CD4-positive, CD25-positive, alpha-beta regulatory T cell (primary cell): ENCODE measurements at regions not wholly inside any gene's neighbourhood (a gene's known extent, or its start where the extent isn't known, plus 50 kb on each side); places are given as distances from the start of the nearest gene placed in this dataset.

Experiments used
- ATAC-seq, 2 donors: fragments of 150-1000 bp; cut with Tn5 transposase; one replicate each; pipeline ENCODE4 v1.10.0; 2021; ENCODE audit warnings: low read depth in 2 of 2, moderate number of reproducible peaks in 2 of 2, moderate library complexity in 1 of 2
- DNase-seq, 3 donors: peaks; one replicate each; pipeline versions ENCODE4 v3.0.0 to v3.0.0-alpha.2; 2012 to 2022; ENCODE audit warnings: mixed read lengths in 1 of 3
- H3K27ac ChIP-seq: one replicate; pipeline ENCODE4 v1.7.0; 2013; ENCODE audit warnings: mild to moderate bottlenecking, low read length; ENCODE audit not compliant: insufficient read depth, poor library complexity, severe bottlenecking
- H3K27me3 ChIP-seq: one replicate; pipeline ENCODE4 v1.7.0; 2013; ENCODE audit warnings: low read length; ENCODE audit not compliant: control insufficient read depth, insufficient read depth
- H3K36me3 ChIP-seq: one replicate; pipeline ENCODE4 v1.7.0; 2013; ENCODE audit warnings: mild to moderate bottlenecking, low read length, moderate library complexity; ENCODE audit not compliant: control insufficient read depth, insufficient read depth
- H3K4me1 ChIP-seq: 2 replicates; pipeline ENCODE4 v1.7.0; 2013; ENCODE audit warnings: mild to moderate bottlenecking, low read length; ENCODE audit not compliant: insufficient read depth, control insufficient read depth, poor library complexity, severe bottlenecking
- H3K4me3 ChIP-seq: one replicate; pipeline ENCODE4 v1.7.0; 2013; ENCODE audit warnings: low read depth, mild to moderate bottlenecking, low read length, moderate library complexity
- H3K9me3 ChIP-seq, 2 experiments: 1 replicate in 1 of 2; 2 replicates in 1 of 2; pipeline ENCODE4 v1.7.0; 2013; ENCODE audit warnings: low read length in 2 of 2, mild to moderate bottlenecking in 1 of 2, moderate library complexity in 1 of 2; ENCODE audit not compliant: control insufficient read depth in 2 of 2
- H3K27ac Mint-ChIP-seq, 3 donors: one replicate each; pipeline ENCODE4 v1.8.0; 2020 to 2022; ENCODE audit warnings: mild to moderate bottlenecking in 3 of 3, mixed read lengths in 3 of 3, moderate library complexity in 2 of 3
- H3K27me3 Mint-ChIP-seq: one replicate; pipeline ENCODE4 v1.8.0; 2022; ENCODE audit warnings: mild to moderate bottlenecking, mixed read lengths
- H3K36me3 Mint-ChIP-seq: one replicate; pipeline ENCODE4 v1.8.0; 2020; ENCODE audit warnings: mixed read lengths
- H3K4me1 Mint-ChIP-seq, 4 donors: one replicate each; pipeline ENCODE4 v1.8.0; 2020 to 2022; ENCODE audit warnings: mixed read lengths in 4 of 4, mild to moderate bottlenecking in 1 of 4
- H3K4me3 Mint-ChIP-seq, 4 donors: one replicate each; pipeline ENCODE4 v1.8.0; 2020 to 2022; ENCODE audit warnings: mild to moderate bottlenecking in 4 of 4, mixed read lengths in 4 of 4, moderate library complexity in 3 of 4
- H3K9me3 Mint-ChIP-seq, 7 donors: one replicate each; pipeline ENCODE4 v1.8.0; 2020 to 2022; ENCODE audit warnings: mixed read lengths in 7 of 7, mild to moderate bottlenecking in 3 of 7, moderate library complexity in 2 of 7

DNA sequence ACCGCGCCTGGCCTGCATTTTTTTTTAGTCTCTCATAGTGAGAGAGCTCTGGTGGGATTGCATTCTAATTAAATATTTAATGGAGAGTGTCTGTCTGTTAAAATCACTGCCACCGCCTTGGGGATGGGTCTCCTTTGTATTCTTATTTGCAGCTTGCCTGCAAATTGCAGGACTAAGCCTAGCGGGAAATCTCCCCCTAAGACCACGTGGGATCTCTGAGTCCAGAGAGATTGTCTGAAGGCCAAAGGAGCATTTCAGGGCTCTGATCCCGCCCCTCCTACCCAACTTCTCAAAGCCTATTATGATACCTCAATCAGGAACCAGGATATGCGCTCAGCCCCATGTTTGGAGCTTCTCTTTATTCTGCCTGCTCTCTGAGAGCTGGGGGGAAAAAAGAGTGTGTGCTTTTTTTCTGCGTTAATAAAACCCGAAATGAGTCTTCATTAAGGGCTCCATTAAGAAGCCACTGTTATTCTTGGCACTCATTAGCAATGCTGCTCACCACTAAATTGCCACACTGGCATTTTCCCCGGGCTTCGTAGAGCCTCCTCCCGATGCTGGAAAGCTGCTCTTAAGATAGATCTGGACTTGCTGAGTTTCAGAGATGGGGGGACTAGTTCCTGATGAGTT is 92.9 kb upstream of the THY1 start:
- H3K27me3 Mint-ChIP-seq: no peaks in the 10 kb centered on the region
- Histone ChIP-seq H3K4me1 (no peaks in the 10 kb centered on the region), H3K4me3 (no peak overlapping the region), H3K36me3 (no peaks in the 10 kb centered on the region), H3K27me3 (no peaks in the 10 kb centered on the region), H3K9me3 (no peaks in the 10 kb centered on the region), H3K27ac (no peak overlapping the region)
- no peak overlapping the region for H3K4me3 Mint-ChIP-seq
- no peaks in the 10 kb centered on the region for H3K36me3 Mint-ChIP-seq
- no peaks in the 10 kb centered on the region for H3K4me1 Mint-ChIP-seq
- no peaks in the 10 kb centered on the region for H3K9me3 Mint-ChIP-seq
- no peak for ATAC-seq
- peak overlapping the region in 1 of 3 donors; percentile 56 for H3K27ac Mint-ChIP-seq
- no peak for DNase-seq

DNA sequence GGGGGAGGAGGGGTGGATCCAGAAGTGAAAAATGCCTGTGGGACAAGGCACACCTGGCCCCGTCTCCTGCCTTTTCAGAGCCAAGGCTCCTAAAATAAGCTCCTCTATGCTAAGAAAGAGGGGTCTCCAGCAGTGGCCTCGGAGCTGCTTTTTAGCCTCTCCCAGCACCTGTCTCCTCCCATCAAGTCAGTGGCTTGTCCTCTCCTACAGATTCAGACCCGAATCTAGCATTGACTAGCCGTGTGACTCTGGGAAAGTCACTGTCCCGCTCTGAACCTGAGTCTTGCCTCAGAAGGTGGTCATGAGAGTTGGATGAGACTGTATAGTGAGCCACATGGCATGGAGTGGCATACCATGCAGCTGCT is 90.8 kb upstream of the THY1 start:
- Histone ChIP-seq H3K36me3 (no peaks in the 10 kb centered on the region), H3K27me3 (no peaks in the 10 kb centered on the region), H3K9me3 (no peaks in the 10 kb centered on the region), H3K4me3 (no peak overlapping the region), H3K27ac (no peak overlapping the region), H3K4me1 (no peaks in the 10 kb centered on the region)
- ATAC-seq (no peak), DNase-seq (no peak)
- Mint-ChIP-seq H3K27me3 (no peaks in the 10 kb centered on the region), H3K9me3 (peaks cover 0 to 2% (median 0%) of the 10 kb centered on the region in 7 donors), H3K4me1 (no peaks in the 10 kb centered on the region), H3K36me3 (no peaks in the 10 kb centered on the region), H3K27ac (no peak overlapping the region), H3K4me3 (no peak overlapping the region)

DNA sequence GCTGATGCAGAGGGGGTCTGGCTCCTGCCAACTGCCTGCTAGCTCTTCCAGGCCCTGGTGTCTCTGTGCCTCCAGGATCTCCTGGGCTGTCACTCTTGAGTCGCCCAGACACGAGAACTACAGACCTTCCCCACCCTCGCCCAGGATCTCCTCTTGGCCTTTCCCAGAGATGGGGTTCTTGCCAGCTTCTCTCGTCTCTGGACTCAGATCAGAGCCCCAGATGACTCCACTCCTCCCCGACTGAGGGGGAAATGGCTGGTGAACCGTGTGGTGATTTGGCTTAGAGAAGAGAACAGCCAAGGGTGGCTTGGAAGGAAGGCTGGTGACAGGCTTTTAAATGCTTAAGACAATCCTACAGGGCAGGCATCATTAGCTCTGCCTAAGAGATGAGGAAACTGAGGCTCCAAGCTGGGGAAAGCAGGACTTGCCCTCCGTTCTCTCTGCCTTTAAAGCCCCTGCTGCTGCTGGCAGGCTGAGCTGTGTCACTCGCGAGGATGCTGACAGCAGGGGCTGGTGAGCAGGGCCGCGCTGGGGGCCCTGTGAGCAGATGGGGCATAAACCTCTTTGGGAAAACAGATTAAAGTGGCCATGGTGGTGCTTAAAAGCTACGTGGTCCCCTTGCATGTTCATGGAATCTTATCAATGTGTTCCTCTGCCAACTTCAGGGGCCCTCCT is 90.3 kb upstream of the THY1 start:
- H3K9me3 ChIP-seq: no peaks in the 10 kb centered on the region
- Mint-ChIP-seq H3K4me3 (no peak overlapping the region), H3K9me3 (peaks cover 0 to 2% (median 0%) of the 10 kb centered on the region in 7 donors), H3K36me3 (no peaks in the 10 kb centered on the region), H3K4me1 (no peaks in the 10 kb centered on the region), H3K27ac (no peak overlapping the region), H3K27me3 (no peaks in the 10 kb centered on the region)
- DNase-seq: no peak
- no peak overlapping the region for H3K27ac ChIP-seq
- no peak for ATAC-seq
- H3K27me3 ChIP-seq: no peaks in the 10 kb centered on the region
- H3K4me1 ChIP-seq: no peaks in the 10 kb centered on the region
- H3K36me3 ChIP-seq: no peaks in the 10 kb centered on the region
- no peak overlapping the region for H3K4me3 ChIP-seq

DNA sequence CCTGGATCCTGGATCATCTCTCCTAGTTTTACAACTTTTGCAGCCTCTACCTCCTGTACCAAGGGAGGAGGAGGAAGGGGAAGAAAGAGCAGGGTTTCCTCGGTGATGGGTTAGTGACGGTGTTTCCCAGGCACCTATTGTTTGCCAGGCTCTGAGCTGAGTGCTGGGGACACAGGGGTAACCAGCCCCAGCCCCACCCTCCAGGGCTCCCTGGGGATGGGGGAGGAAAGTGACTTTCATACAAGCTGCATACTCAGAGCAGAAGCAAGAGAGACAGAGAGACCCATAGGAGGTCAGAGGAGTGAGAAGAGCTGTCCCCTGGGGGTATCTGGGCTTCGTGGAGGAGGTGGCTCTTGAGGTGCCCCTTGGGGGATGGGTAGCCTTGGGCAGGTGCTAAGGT is 89.4 kb upstream of the THY1 start:
- Histone ChIP-seq H3K27ac (no peak overlapping the region), H3K4me3 (no peak overlapping the region), H3K9me3 (no peaks in the 10 kb centered on the region), H3K36me3 (no peaks in the 10 kb centered on the region), H3K4me1 (no peaks in the 10 kb centered on the region), H3K27me3 (no peaks in the 10 kb centered on the region)
- Mint-ChIP-seq H3K36me3 (no peaks in the 10 kb centered on the region), H3K27me3 (no peaks in the 10 kb centered on the region), H3K4me1 (no peaks in the 10 kb centered on the region), H3K27ac (no peak overlapping the region), H3K9me3 (peaks cover 0 to 2% (median 0%) of the 10 kb centered on the region in 7 donors), H3K4me3 (no peak overlapping the region)
- no peak for ATAC-seq
- DNase-seq: no peak

DNA sequence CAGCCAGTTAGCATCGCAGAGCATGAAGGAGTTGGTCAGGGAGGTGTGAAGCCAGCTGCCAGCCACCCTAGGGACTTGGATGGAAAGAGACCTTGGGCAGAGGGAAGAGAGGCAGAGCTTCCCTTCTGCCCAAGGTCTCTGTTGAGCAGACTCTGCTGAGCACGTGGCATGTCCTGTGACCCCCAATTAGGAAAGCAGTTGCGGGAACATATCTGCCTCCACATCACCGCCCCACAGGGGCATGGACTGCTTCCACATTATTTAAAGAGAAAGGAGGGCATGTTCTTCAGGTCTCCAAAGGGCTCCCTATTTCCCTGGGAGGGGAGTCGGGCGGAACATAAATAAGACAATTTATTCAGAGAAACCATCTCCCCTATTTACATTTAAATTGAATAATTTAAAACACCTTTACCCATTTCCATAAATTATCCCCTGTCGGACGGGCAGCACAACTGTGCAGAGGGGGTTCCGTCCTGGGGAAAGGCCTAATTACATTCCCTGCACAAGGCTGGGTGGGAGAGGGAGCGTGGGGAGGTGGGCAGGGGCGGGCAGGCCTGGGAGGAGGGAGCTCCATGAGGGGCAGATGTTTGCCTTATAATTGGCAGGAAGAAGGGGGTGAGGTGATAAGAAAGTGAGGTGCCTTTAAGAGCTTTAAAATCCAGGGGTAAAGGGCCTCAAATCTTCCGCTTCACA is 88.8 kb upstream of the THY1 start:
- no peak for ATAC-seq
- Histone ChIP-seq H3K4me3 (no peak overlapping the region), H3K27ac (no peak overlapping the region), H3K4me1 (no peaks in the 10 kb centered on the region), H3K27me3 (no peaks in the 10 kb centered on the region), H3K9me3 (no peaks in the 10 kb centered on the region), H3K36me3 (no peaks in the 10 kb centered on the region)
- no peak overlapping the region for H3K27ac Mint-ChIP-seq
- H3K4me1 Mint-ChIP-seq: no peaks in the 10 kb centered on the region
- DNase-seq: no peak
- no peak overlapping the region for H3K4me3 Mint-ChIP-seq
- no peaks in the 10 kb centered on the region for H3K27me3 Mint-ChIP-seq
- H3K9me3 Mint-ChIP-seq: peaks cover 0 to 2% (median 0%) of the 10 kb centered on the region in 7 donors
- H3K36me3 Mint-ChIP-seq: no peaks in the 10 kb centered on the region

DNA sequence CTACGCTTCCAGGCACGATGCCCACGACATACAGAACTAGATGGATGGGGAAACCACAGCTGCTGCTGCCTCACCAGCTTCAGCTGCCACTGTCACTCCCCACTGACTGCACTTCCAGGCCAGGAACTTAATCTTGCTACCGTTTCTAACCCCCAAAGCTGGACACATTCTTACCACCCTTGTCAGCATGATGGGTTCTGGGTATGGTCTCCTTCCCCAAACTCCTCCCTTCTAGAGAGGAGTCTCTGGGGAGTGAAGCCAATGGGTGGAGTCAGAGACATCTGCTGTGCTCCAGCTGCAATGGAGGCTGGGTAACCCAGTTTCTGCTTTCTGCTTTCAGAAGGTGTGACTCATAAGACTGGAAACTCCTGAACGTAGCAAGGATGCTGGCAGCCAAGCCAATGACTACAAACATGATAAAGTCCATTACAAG is 87.0 kb upstream of the THY1 start:
- DNase-seq: peak in 1 of 3 donors; percentile 8
- H3K27me3 ChIP-seq: no peaks in the 10 kb centered on the region
- peak; percentile 41 to 45 for ATAC-seq
- no peaks in the 10 kb centered on the region for H3K36me3 ChIP-seq
- H3K4me1 ChIP-seq: no peaks in the 10 kb centered on the region
- H3K4me1 Mint-ChIP-seq: no peaks in the 10 kb centered on the region
- no peak overlapping the region for H3K27ac Mint-ChIP-seq
- H3K27me3 Mint-ChIP-seq: no peaks in the 10 kb centered on the region
- H3K4me3 ChIP-seq: no peak overlapping the region
- peaks cover 0 to 2% (median 0%) of the 10 kb centered on the region in 7 donors for H3K9me3 Mint-ChIP-seq
- no peaks in the 10 kb centered on the region for H3K36me3 Mint-ChIP-seq
- H3K9me3 ChIP-seq: no peaks in the 10 kb centered on the region
- H3K4me3 Mint-ChIP-seq: no peak overlapping the region
- H3K27ac ChIP-seq: no peak overlapping the region

DNA sequence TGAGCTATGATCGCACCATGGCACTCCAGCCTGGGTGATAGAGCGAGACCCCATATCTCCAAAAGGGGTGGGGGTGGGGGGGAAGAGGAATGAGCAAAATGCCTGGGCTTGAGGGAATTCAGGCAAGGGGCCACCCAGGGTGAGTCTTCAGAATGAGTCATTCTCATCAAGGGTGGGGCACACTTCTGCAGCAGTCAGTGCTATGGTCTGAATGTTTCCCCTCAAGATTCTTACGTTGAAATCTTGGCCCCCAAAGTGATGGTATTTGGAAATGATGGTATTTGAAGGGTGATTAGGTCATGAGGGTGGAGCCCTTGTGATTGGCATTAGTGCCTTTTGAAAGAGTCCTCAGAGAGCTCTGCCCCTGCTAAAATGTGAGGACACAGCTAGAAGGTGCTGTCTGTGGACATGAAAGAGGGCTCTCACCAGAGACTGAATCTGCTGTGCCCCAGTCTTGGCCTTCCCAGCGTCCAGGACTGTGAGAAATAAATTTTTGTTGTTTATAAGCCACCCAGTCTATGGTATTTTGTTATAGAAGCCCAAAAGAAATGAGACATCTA is 86.4 kb upstream of the THY1 start:
- Mint-ChIP-seq H3K9me3 (peaks cover 0 to 2% (median 0%) of the 10 kb centered on the region in 7 donors), H3K27me3 (no peaks in the 10 kb centered on the region), H3K4me3 (no peak overlapping the region), H3K4me1 (no peaks in the 10 kb centered on the region), H3K36me3 (no peaks in the 10 kb centered on the region), H3K27ac (no peak overlapping the region)
- Histone ChIP-seq H3K27me3 (no peaks in the 10 kb centered on the region), H3K9me3 (no peaks in the 10 kb centered on the region), H3K27ac (no peak overlapping the region), H3K4me1 (no peaks in the 10 kb centered on the region), H3K36me3 (no peaks in the 10 kb centered on the region), H3K4me3 (no peak overlapping the region)
- DNase-seq: no peak
- ATAC-seq: no peak
